ENCODE measurements at regions not wholly inside any gene's neighbourhood (a gene's known extent, or its start where the extent isn't known, plus 50 kb on each side); places are given as distances from the start of the nearest gene placed in this dataset.

DNA sequence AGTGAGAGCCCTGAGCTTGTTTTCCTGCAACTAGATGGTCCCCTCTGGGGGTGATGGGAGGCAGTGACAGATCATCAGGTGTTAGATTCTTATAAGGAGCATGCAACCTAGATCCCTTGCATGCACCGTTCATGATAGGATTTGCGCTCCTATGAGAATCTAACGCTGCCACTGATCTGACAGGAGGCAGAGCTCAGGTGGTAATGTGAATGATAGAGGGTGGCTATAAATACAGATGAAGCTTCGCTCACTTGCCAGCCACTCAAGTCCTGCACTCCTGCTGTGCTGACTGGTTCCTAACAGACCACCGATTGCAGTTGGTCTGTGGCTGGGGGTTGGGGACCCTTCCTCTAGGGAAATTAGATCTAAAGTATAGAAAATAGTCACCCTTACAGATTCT, 290.6 kb upstream of the ADCY2 start:
- no peaks in the 10 kb centered on the region for H4K20me1 ChIP-seq (ENCODE audit: insufficient read depth, low read length)
- no peak overlapping the region for H4K8ac ChIP-seq (ENCODE audit: low read depth in 2 of 2, low read length in 2 of 2)
- H3K9me3 ChIP-seq (ENCODE audit: control insufficient read depth, insufficient read depth, low read length): peaks cover 4% of the 10 kb centered on the region
- no peak overlapping the region for H2BK15ac ChIP-seq (ENCODE audit: low read depth, low read length)
- H3K4me2 ChIP-seq (ENCODE audit: low read depth, low read length): no peak overlapping the region
- H2BK120ac ChIP-seq (ENCODE audit: low read depth, low read length): no peak overlapping the region
- H3K4me3 ChIP-seq (ENCODE audit: insufficient read depth, low read depth, low read length): no peak overlapping the region
- H2AK5ac ChIP-seq (ENCODE audit: low read depth, low read length): no peak overlapping the region
- H3K56ac ChIP-seq (ENCODE audit: extremely low read depth, insufficient read depth, low read length): no peak overlapping the region
- intact Hi-C loops (cut with micrococcal nuclease): no loop called here
- no peak overlapping the region for H4K5ac ChIP-seq (ENCODE audit: low read depth, low read length)
- H3K23ac ChIP-seq (ENCODE audit: low read depth, low read length): no peak overlapping the region
- H3K14ac ChIP-seq (replicated peaks; ENCODE audit: low read depth, low read length): no peak overlapping the region
- H2AFZ ChIP-seq (replicated peaks; ENCODE audit: low read length, poor library complexity): no peak overlapping the region
- no peak overlapping the region for H3K9ac ChIP-seq (ENCODE audit: low read depth, low read length)
- WGBS, 2 experiments (ENCODE audit: extremely low coverage in 2 of 2, insufficient read length in 1 of 2): no CpG with 5 or more reads among the region's 5 CpGs
- H2AK9ac ChIP-seq (replicated peaks; ENCODE audit: low read depth, low read length, poor library complexity): no peak overlapping the region
- in situ Hi-C loops (cut with MboI; ENCODE audit: low sequenced_read_pairs): no loop called here
- DNase-seq (no peak), ATAC-seq (ENCODE audit: low read depth) (no peak)
- TF ChIP-seq MXI1 (IDR thresholded peaks at IDR 0.05; ENCODE audit: borderline replicate concordance, low read depth, low read length) (no peak), NFE2L2 (IDR thresholded peaks at IDR 0.05; ENCODE audit: low read depth, low read length) (no peak), ELK1 (IDR thresholded peaks at IDR 0.05; ENCODE audit: borderline replicate concordance, low read depth, low read length) (no peak), CHD1 (IDR thresholded peaks at IDR 0.05; ENCODE audit: low read depth, low read length) (no peak), RCOR1 (IDR thresholded peaks at IDR 0.05; ENCODE audit: insufficient replicate concordance, low read length) (no peak), MAZ (IDR thresholded peaks at IDR 0.05; ENCODE audit: borderline replicate concordance, low read depth, low read length) (no peak), BHLHE40 (IDR thresholded peaks at IDR 0.05; ENCODE audit: low read depth, low read length) (no peak)
- no peaks in the 10 kb centered on the region for H3K36me3 ChIP-seq (ENCODE audit: control insufficient read depth, insufficient read depth, low read length)
- no peaks in the 10 kb centered on the region for H3K9me1 ChIP-seq (ENCODE audit: insufficient read depth, low read length)
- BruUV-seq (replicated peaks): no TSS peak
- H3K27ac ChIP-seq (ENCODE audit: insufficient read depth, low read length): no peak overlapping the region
- dilution Hi-C loops (cut with HindIII; ENCODE audit: low sequenced_read_pairs, unreplicated experiment): no loop called here
- H2BK20ac ChIP-seq (ENCODE audit: low read depth, low read length): no peak overlapping the region
- ChIA-PET CTCF (no interaction called here), POLR2A (ENCODE audit: unreplicated experiment) (no interaction called here)
- no peak overlapping the region for H3K4ac ChIP-seq (ENCODE audit: low read depth, low read length)
- H3K79me1 ChIP-seq (ENCODE audit: low read depth in 1 of 2, low read length in 2 of 2): no peaks in the 10 kb centered on the region
- no peak overlapping the region for H3K18ac ChIP-seq (ENCODE audit: low read depth, low read length)
- no peaks in the 10 kb centered on the region for H3K27me3 ChIP-seq (ENCODE audit: control insufficient read depth, insufficient read depth, low read length)
- H3K4me1 ChIP-seq (ENCODE audit: control insufficient read depth, insufficient read depth, low read length): no peaks in the 10 kb centered on the region
- H2BK5ac ChIP-seq (ENCODE audit: low read depth, low read length, poor library complexity, severe bottlenecking): no peak overlapping the region
- H4K91ac ChIP-seq (ENCODE audit: insufficient read depth, low read depth, low read length): no peak overlapping the region

Measured in IMR-90 (cell line).